ENCODE measurements at regions not wholly inside any gene's neighbourhood (a gene's known extent, or its start where the extent isn't known, plus 50 kb on each side); places are given as distances from the start of the nearest gene placed in this dataset.

- no peaks in the 10 kb centered on the region for H3K4me1 ChIP-seq
- no peaks in the 10 kb centered on the region for H3K27me3 ChIP-seq (replicated peaks; ENCODE audit: control insufficient read depth, insufficient read depth, low read length)
- POLR2A ChIA-PET = no interaction called here
- DNase-seq = no peak
- H3K27me3 Mint-ChIP-seq (ENCODE audit: insufficient read depth, unreplicated experiment) = no peaks in the 10 kb centered on the region
- no peaks in the 10 kb centered on the region for H3K36me3 ChIP-seq (ENCODE audit: control insufficient read depth, insufficient read depth, low read length)
- no peaks in the 10 kb centered on the region for H3K9me3 ChIP-seq
- no peaks in the 10 kb centered on the region for H3K9me3 Mint-ChIP-seq (ENCODE audit: unreplicated experiment)
- no peak overlapping the region for H3K4me3 Mint-ChIP-seq (ENCODE audit: unreplicated experiment)
- intact Hi-C loops (cut with micrococcal nuclease; ENCODE audit: unreplicated experiment) = no loop called here
- no TSS peak for BruUV-seq (replicated peaks)
- TF ChIP-seq CTCF (IDR thresholded peaks at IDR 0.05; ENCODE audit: insufficient read depth in 1 of 2, low read depth in 1 of 2, low read length in 1 of 2, severe bottlenecking in 1 of 2, unreplicated experiment in 1 of 2) = no peak
- H3K36me3 Mint-ChIP-seq (ENCODE audit: insufficient read depth, unreplicated experiment) = no peaks in the 10 kb centered on the region
- H3K4me3 ChIP-seq (ENCODE audit: low read depth, low read length) = no peak overlapping the region
- no peak overlapping the region for H3K27ac Mint-ChIP-seq (ENCODE audit: unreplicated experiment)
- CTCF ChIA-PET = no interaction called here
- no peaks in the 10 kb centered on the region for H3K4me1 Mint-ChIP-seq (ENCODE audit: low read depth, unreplicated experiment)
These were observed 1217.4 kb upstream of the FLRT2 start for GRCh38 chr14:84312551-84312950.

- H3K36me3 Mint-ChIP-seq (ENCODE audit: insufficient read depth, unreplicated experiment) = no peaks in the 10 kb centered on the region
- intact Hi-C loops (cut with micrococcal nuclease; ENCODE audit: unreplicated experiment) = no loop called here
- Histone ChIP-seq H3K4me1 (no peaks in the 10 kb centered on the region), H3K4me3 (ENCODE audit: low read depth, low read length) (no peak overlapping the region), H3K27me3 (replicated peaks; ENCODE audit: control insufficient read depth, insufficient read depth, low read length) (no peaks in the 10 kb centered on the region), H3K9me3 (no peaks in the 10 kb centered on the region), H3K36me3 (ENCODE audit: control insufficient read depth, insufficient read depth, low read length) (no peaks in the 10 kb centered on the region)
- CTCF ChIA-PET = no interaction called here
- no peak for DNase-seq
- no peaks in the 10 kb centered on the region for H3K4me1 Mint-ChIP-seq (ENCODE audit: low read depth, unreplicated experiment)
- BruUV-seq (replicated peaks) = no TSS peak
- H3K27ac Mint-ChIP-seq (ENCODE audit: unreplicated experiment) = no peak overlapping the region
- TF ChIP-seq CTCF (IDR thresholded peaks at IDR 0.05; ENCODE audit: insufficient read depth in 1 of 2, low read depth in 1 of 2, low read length in 1 of 2, severe bottlenecking in 1 of 2, unreplicated experiment in 1 of 2) = no peak
- POLR2A ChIA-PET = no interaction called here
- no peaks in the 10 kb centered on the region for H3K27me3 Mint-ChIP-seq (ENCODE audit: insufficient read depth, unreplicated experiment)
- no peaks in the 10 kb centered on the region for H3K9me3 Mint-ChIP-seq (ENCODE audit: unreplicated experiment)
- no peak overlapping the region for H3K4me3 Mint-ChIP-seq (ENCODE audit: unreplicated experiment)
These were observed 1206.5 kb upstream of the FLRT2 start for GRCh38 chr14:84323450-84323849.

- TF ChIP-seq CTCF (IDR thresholded peaks at IDR 0.05; ENCODE audit: insufficient read depth in 1 of 2, low read depth in 1 of 2, low read length in 1 of 2, severe bottlenecking in 1 of 2, unreplicated experiment in 1 of 2) = no peak
- BruUV-seq (replicated peaks) = no TSS peak
- Mint-ChIP-seq H3K4me3 (ENCODE audit: unreplicated experiment) (no peak overlapping the region), H3K9me3 (ENCODE audit: unreplicated experiment) (no peaks in the 10 kb centered on the region), H3K27ac (ENCODE audit: unreplicated experiment) (no peak overlapping the region), H3K27me3 (ENCODE audit: insufficient read depth, unreplicated experiment) (no peaks in the 10 kb centered on the region), H3K36me3 (ENCODE audit: insufficient read depth, unreplicated experiment) (no peaks in the 10 kb centered on the region), H3K4me1 (ENCODE audit: low read depth, unreplicated experiment) (no peaks in the 10 kb centered on the region)
- H3K9me3 ChIP-seq = no peaks in the 10 kb centered on the region
- no peak overlapping the region for H3K4me3 ChIP-seq (ENCODE audit: low read depth, low read length)
- no peaks in the 10 kb centered on the region for H3K4me1 ChIP-seq
- intact Hi-C loops (cut with micrococcal nuclease; ENCODE audit: unreplicated experiment) = no loop called here
- no peaks in the 10 kb centered on the region for H3K27me3 ChIP-seq (replicated peaks; ENCODE audit: control insufficient read depth, insufficient read depth, low read length)
- POLR2A ChIA-PET = no interaction called here
- H3K36me3 ChIP-seq (ENCODE audit: control insufficient read depth, insufficient read depth, low read length) = no peaks in the 10 kb centered on the region
- no peak for DNase-seq
- CTCF ChIA-PET = no interaction called here
These were observed 1206.0 kb upstream of the FLRT2 start for GRCh38 chr14:84323978-84324377.

All from Caco-2 (cell line).